ENCODE measurements at regions not wholly inside any gene's neighbourhood (a gene's known extent, or its start where the extent isn't known, plus 50 kb on each side); places are given as distances from the start of the nearest gene placed in this dataset.

DNA sequence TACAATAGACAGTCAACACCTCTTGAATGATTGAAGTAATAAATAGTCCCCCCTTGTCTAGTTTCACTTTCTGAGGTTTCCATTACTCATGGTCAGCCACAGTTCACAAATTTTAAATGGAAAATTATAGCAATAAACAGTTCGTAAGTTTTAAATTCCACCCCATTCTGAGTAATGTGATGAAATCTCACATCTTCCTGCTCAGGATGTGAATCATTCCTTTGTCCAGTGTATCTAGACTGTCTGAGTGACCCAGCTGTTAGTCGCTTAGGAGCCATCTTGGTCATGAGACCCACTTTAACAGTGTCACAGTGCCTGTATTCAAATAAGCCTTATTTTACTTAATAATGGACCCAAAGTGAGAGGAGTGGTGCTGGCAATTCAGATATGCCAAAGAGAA is 311.6 kb upstream of the PRR16 start:
- Histone ChIP-seq H3K9me3 (no peaks in the 10 kb centered on the region), H3K27ac (no peak overlapping the region), H3K36me3 (ENCODE audit: low read depth, missing control alignments) (no peaks in the 10 kb centered on the region), H3K4me3 (no peak overlapping the region), H3K4me1 (no peaks in the 10 kb centered on the region), H3K27me3 (no peaks in the 10 kb centered on the region)
- 85 to 91% methylated on average over 2 of the region's 2 CpGs for WGBS, 2 donors
- no peak for DNase-seq
- TF ChIP-seq CTCF (IDR thresholded peaks at IDR 0.05): no peak
- TF ChIP-seq POLR2A (IDR thresholded peaks at IDR 0.05): no peak
- intact Hi-C loops (cut with DNase I; ENCODE audit: low total_unique reads): no loop called here

- H3K4me1 ChIP-seq: no peaks in the 10 kb centered on the region
- H3K36me3 ChIP-seq (ENCODE audit: low read depth, missing control alignments): no peaks in the 10 kb centered on the region
- H3K27ac ChIP-seq: no peak overlapping the region
- 83 to 87% methylated on average over 4 of the region's 4 CpGs for WGBS, 2 donors
- no peaks in the 10 kb centered on the region for H3K27me3 ChIP-seq
- TF ChIP-seq POLR2A (IDR thresholded peaks at IDR 0.05): no peak
- no peak for TF ChIP-seq CTCF (IDR thresholded peaks at IDR 0.05)
- no peak overlapping the region for H3K4me3 ChIP-seq
- intact Hi-C loops (cut with DNase I; ENCODE audit: low total_unique reads): no loop called here
- no peaks in the 10 kb centered on the region for H3K9me3 ChIP-seq
- no peak for DNase-seq
Measured at GRCh38 chr5:120152931-120153330, 311.2 kb upstream of the PRR16 start.

GRCh38 chr5:120153551-120153950 is 310.5 kb upstream of the PRR16 start:
- H3K4me1 ChIP-seq: no peaks in the 10 kb centered on the region
- no peaks in the 10 kb centered on the region for H3K9me3 ChIP-seq
- no peaks in the 10 kb centered on the region for H3K27me3 ChIP-seq
- intact Hi-C loops (cut with DNase I; ENCODE audit: low total_unique reads): no loop called here
- no peaks in the 10 kb centered on the region for H3K36me3 ChIP-seq (ENCODE audit: low read depth, missing control alignments)
- no peak overlapping the region for H3K4me3 ChIP-seq
- no peak overlapping the region for H3K27ac ChIP-seq
- no peak for DNase-seq
- no peak for TF ChIP-seq POLR2A (IDR thresholded peaks at IDR 0.05)
- TF ChIP-seq CTCF (IDR thresholded peaks at IDR 0.05): no peak
- 76 to 82% methylated on average over 2 of the region's 2 CpGs for WGBS, 2 donors

DNA sequence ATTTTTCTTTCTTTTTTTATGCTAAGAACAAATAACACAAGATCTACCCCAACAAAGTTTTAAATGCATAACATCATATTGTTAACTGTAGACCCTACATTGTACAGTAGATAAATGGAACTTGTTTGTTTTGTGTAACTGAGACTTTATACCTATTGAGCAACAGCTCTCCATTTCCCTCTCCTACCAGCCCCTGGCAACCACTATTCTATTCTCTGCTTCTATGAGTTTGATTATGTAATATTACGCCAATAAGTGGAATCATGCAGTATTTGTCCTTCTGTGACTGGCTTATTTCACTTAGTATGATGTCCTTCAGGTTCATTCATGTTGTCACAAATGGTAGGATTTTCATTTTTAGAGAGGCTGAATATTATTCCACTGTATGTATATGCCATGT is 308.2 kb upstream of the PRR16 start:
- intact Hi-C loops (cut with DNase I; ENCODE audit: low total_unique reads): no loop called here
- Histone ChIP-seq H3K4me3 (no peak overlapping the region), H3K4me1 (no peaks in the 10 kb centered on the region), H3K27me3 (no peaks in the 10 kb centered on the region), H3K9me3 (no peaks in the 10 kb centered on the region), H3K27ac (no peak overlapping the region), H3K36me3 (ENCODE audit: low read depth, missing control alignments) (no peaks in the 10 kb centered on the region)
- TF ChIP-seq CTCF (IDR thresholded peaks at IDR 0.05): no peak
- no peak for TF ChIP-seq POLR2A (IDR thresholded peaks at IDR 0.05)
- WGBS, 2 donors: 89 to 93% methylated on average over 1 of the region's 1 CpG
- DNase-seq: no peak

- intact Hi-C loops (cut with DNase I; ENCODE audit: low total_unique reads): no loop called here
- WGBS, 2 donors: 81 to 85% methylated on average over 1 of the region's 1 CpG
- no peak overlapping the region for H3K27ac ChIP-seq
- H3K27me3 ChIP-seq: no peaks in the 10 kb centered on the region
- H3K9me3 ChIP-seq: no peaks in the 10 kb centered on the region
- no peaks in the 10 kb centered on the region for H3K36me3 ChIP-seq (ENCODE audit: low read depth, missing control alignments)
- no peak overlapping the region for H3K4me3 ChIP-seq
- H3K4me1 ChIP-seq: no peaks in the 10 kb centered on the region
- TF ChIP-seq POLR2A (IDR thresholded peaks at IDR 0.05) (no peak), CTCF (IDR thresholded peaks at IDR 0.05) (no peak)
- DNase-seq: no peak
Measured at GRCh38 chr5:120158211-120158610, 305.9 kb upstream of the PRR16 start.
